ENCODE measurements at regions not wholly inside any gene's neighbourhood (a gene's known extent, or its start where the extent isn't known, plus 50 kb on each side); places are given as distances from the start of the nearest gene placed in this dataset.

- TF ChIP-seq ETS1 (IDR thresholded peaks at IDR 0.05) (no peak), REST (IDR thresholded peaks at IDR 0.05; ENCODE audit: unreplicated experiment) (no peak), NANOG (IDR thresholded peaks at IDR 0.05; ENCODE audit: borderline replicate concordance) (no peak), EZH2phosphoT487 (IDR thresholded peaks at IDR 0.05; ENCODE audit: unreplicated experiment) (no peak)
Observed at GRCh38 chr16:31618130-31618529, 90.4 kb downstream of the AHSP start (continued).

GRCh38 chr16:31636433-31636832 is 108.7 kb downstream of the AHSP start:
- peaks cover 5% of the 10 kb centered on the region for H3K27me3 Mint-ChIP-seq (ENCODE audit: insufficient read depth, low read depth, poor library complexity)
- no peak for ATAC-seq
- Histone ChIP-seq H3K4me2 (no peak overlapping the region), H3F3A (replicated peaks; ENCODE audit: low read depth) (no peaks in the 10 kb centered on the region), H4K20me1 (replicated peaks; ENCODE audit: insufficient read depth) (no peaks in the 10 kb centered on the region), H3K79me2 (replicated peaks; ENCODE audit: insufficient read depth) (no peaks in the 10 kb centered on the region), H2AFZ (no peak overlapping the region), H3K9me2 (ENCODE audit: insufficient read depth) (no peaks in the 10 kb centered on the region), H3K27ac (ENCODE audit: low read depth) (no peak overlapping the region), H3K36me3 (ENCODE audit: insufficient read depth) (peaks cover 4% of the 10 kb centered on the region; the same call in 1 of the 2 replicates), H3K4me3 (no peak overlapping the region), H3K4me1 (ENCODE audit: insufficient read depth) (no peaks in the 10 kb centered on the region), H3K27me3 (ENCODE audit: insufficient read depth) (no peaks in the 10 kb centered on the region)
- H3K36me3 Mint-ChIP-seq (ENCODE audit: low read depth): peaks cover 22% of the 10 kb centered on the region
- no peak for DNase-seq (ENCODE audit: low spot score)
- no peak overlapping the region for H3K4me3 Mint-ChIP-seq
- peaks cover 77% of the 10 kb centered on the region for H3K9me3 Mint-ChIP-seq
- H3K27ac Mint-ChIP-seq: no peak overlapping the region
- H3K4me1 Mint-ChIP-seq: no peaks in the 10 kb centered on the region
- TF ChIP-seq POLR2AphosphoS5 (IDR thresholded peaks at IDR 0.05; ENCODE audit: low read depth) (no peak), ZNF462 (CRISPR knock-in tag; IDR thresholded peaks at IDR 0.05) (no peak), CTCF (conservative IDR thresholded peaks at IDR 0.05; ENCODE audit: low read depth in 2 of 2) (no peak), CREB1 (CRISPR knock-in tag; IDR thresholded peaks at IDR 0.05; ENCODE audit: low read depth) (no peak), NANOG (IDR thresholded peaks at IDR 0.05; ENCODE audit: borderline replicate concordance) (no peak), ZNF114 (CRISPR knock-in tag; IDR thresholded peaks at IDR 0.05) (no peak), STAT1 (IDR thresholded peaks at IDR 0.05; ENCODE audit: unreplicated experiment) (no peak), JUNB (IDR thresholded peaks at IDR 0.05; ENCODE audit: unreplicated experiment) (no peak), EZH2 (IDR thresholded peaks at IDR 0.05; ENCODE audit: low read depth, unreplicated experiment) (no peak), ZNF331 (CRISPR knock-in tag; IDR thresholded peaks at IDR 0.05; ENCODE audit: low read depth) (no peak), EZH2phosphoT487 (IDR thresholded peaks at IDR 0.05; ENCODE audit: unreplicated experiment) (no peak)
